Fibroblast of the aortic adventitia (primary cell): ENCODE measurements at regions not wholly inside any gene's neighbourhood (a gene's known extent, or its start where the extent isn't known, plus 50 kb on each side); places are given as distances from the start of the nearest gene placed in this dataset.

ENCODE experiments used
- DNase-seq: peaks from one replicate; pipeline ENCODE4 v3.0.0-alpha.2; 2010; ENCODE audit warnings: low read depth
- H3K4me3 ChIP-seq: 2 replicates; pipeline ENCODE4 v1.5.1; 2011; ENCODE audit warnings: low read depth, mild to moderate bottlenecking, control low read depth, low read length, moderate library complexity
- CTCF ChIP-seq: IDR thresholded peaks from 2 replicates; pipeline ENCODE4 v1.5.1; 2011; ENCODE audit warnings: mild to moderate bottlenecking, low read length, control low read depth, inconsistent platforms; ENCODE audit not compliant: insufficient read depth

GRCh38 chr16:88318051-88318450, 64.7 kb upstream of the ZNF469 start:
- H3K4me3 ChIP-seq, result no peak overlapping the region
- no peak for TF ChIP-seq CTCF
- no peak for DNase-seq

- no peak overlapping the region for H3K4me3 ChIP-seq
- DNase-seq, result no peak
- no peak for TF ChIP-seq CTCF
Observed at GRCh38 chr16:88318521-88318920, 64.2 kb upstream of the ZNF469 start.

- TF ChIP-seq CTCF, result no peak
- no peak for DNase-seq
- H3K4me3 ChIP-seq, result no peak overlapping the region
Observed at GRCh38 chr16:88319116-88319965, 63.4 kb upstream of the ZNF469 start.

- H3K4me3 ChIP-seq, result no peak overlapping the region
- DNase-seq, result no peak
- TF ChIP-seq CTCF, result no peak
Observed at GRCh38 chr16:88320947-88321634, 61.7 kb upstream of the ZNF469 start.

- no peak overlapping the region for H3K4me3 ChIP-seq
- no peak for DNase-seq
- TF ChIP-seq CTCF, result no peak
Observed at GRCh38 chr16:88321635-88322499, 60.9 kb upstream of the ZNF469 start.

GRCh38 chr16:88322500-88322970, 60.2 kb upstream of the ZNF469 start:
- no peak for TF ChIP-seq CTCF
- H3K4me3 ChIP-seq, result no peak overlapping the region
- DNase-seq, result no peak
